Glutamatergic neuron (in vitro differentiated cells): ENCODE measurements at regions not wholly inside any gene's neighbourhood (a gene's known extent, or its start where the extent isn't known, plus 50 kb on each side); places are given as distances from the start of the nearest gene placed in this dataset.

Experiments used
- DNase-seq: peaks from one replicate; pipeline ENCODE4 v3.0.0; 2022
- H3K27ac Mint-ChIP-seq: one replicate; pipeline ENCODE4 v1.8.0; 2020; ENCODE audit warnings: mild to moderate bottlenecking, mixed read lengths, inconsistent platforms; ENCODE audit not compliant: unreplicated experiment
- H3K27me3 Mint-ChIP-seq: one replicate; pipeline ENCODE4 v1.8.0; 2020; ENCODE audit warnings: mild to moderate bottlenecking, moderate library complexity, mixed read lengths, inconsistent platforms; ENCODE audit not compliant: unreplicated experiment
- H3K36me3 Mint-ChIP-seq: one replicate; pipeline ENCODE4 v1.8.0; 2020; ENCODE audit warnings: mild to moderate bottlenecking, mixed read lengths, inconsistent platforms; ENCODE audit not compliant: unreplicated experiment
- H3K4me1 Mint-ChIP-seq: one replicate; pipeline ENCODE4 v1.8.0; 2020; ENCODE audit warnings: mild to moderate bottlenecking, low read depth, mixed read lengths, inconsistent platforms; ENCODE audit not compliant: unreplicated experiment
- H3K4me3 Mint-ChIP-seq: one replicate; pipeline ENCODE4 v1.8.0; 2020; ENCODE audit warnings: mild to moderate bottlenecking, mixed read lengths, inconsistent platforms; ENCODE audit not compliant: unreplicated experiment
- H3K9me3 Mint-ChIP-seq: one replicate; pipeline ENCODE4 v1.8.0; 2020; ENCODE audit warnings: mild to moderate bottlenecking, moderate library complexity, mixed read lengths, inconsistent platforms; ENCODE audit not compliant: unreplicated experiment
- TF ChIP-seq, protein P1 (sequence below): fragments of 200-600 bp; sonication (generic); IDR thresholded peaks from one replicate; pipeline ENCODE4 v1.5.0; 2021; ENCODE audit not compliant: partially characterized antibody, unreplicated experiment

DNA sequence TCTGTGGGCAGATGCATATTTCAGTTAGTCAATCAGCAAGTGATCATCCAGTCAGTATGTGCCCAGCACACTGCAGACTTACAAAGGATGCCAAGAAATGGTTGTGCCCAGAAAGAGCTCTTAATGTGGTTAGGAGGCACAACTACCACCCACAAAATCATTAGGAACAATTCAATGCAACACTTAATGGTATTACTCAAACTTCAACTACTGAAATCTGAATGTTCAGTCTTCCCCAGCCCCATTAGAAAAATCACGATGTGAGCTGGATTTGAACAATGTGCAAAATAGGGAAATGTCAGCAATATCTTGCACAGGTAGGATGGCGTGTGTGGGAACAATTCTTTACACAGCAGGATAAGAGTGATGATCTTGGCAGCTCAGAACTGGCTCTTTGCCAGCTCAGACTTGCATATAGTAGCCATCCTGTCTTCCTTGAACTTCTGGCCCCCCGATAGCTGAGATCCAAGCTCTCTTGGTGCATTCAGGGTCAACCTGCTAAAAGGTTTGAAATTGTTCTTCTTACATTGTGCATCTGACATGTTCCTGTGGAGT is 556.7 kb upstream of the HTR1E start:
- Mint-ChIP-seq H3K4me1 (no peaks in the 10 kb centered on the region), H3K9me3 (no peaks in the 10 kb centered on the region), H3K36me3 (no peaks in the 10 kb centered on the region), H3K27me3 (no peaks in the 10 kb centered on the region), H3K4me3 (no peak overlapping the region), H3K27ac (no peak overlapping the region)
- no peak for DNase-seq
- TF ChIP-seq, protein P1, sequence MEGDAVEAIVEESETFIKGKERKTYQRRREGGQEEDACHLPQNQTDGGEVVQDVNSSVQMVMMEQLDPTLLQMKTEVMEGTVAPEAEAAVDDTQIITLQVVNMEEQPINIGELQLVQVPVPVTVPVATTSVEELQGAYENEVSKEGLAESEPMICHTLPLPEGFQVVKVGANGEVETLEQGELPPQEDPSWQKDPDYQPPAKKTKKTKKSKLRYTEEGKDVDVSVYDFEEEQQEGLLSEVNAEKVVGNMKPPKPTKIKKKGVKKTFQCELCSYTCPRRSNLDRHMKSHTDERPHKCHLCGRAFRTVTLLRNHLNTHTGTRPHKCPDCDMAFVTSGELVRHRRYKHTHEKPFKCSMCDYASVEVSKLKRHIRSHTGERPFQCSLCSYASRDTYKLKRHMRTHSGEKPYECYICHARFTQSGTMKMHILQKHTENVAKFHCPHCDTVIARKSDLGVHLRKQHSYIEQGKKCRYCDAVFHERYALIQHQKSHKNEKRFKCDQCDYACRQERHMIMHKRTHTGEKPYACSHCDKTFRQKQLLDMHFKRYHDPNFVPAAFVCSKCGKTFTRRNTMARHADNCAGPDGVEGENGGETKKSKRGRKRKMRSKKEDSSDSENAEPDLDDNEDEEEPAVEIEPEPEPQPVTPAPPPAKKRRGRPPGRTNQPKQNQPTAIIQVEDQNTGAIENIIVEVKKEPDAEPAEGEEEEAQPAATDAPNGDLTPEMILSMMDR, result no peak

DNA sequence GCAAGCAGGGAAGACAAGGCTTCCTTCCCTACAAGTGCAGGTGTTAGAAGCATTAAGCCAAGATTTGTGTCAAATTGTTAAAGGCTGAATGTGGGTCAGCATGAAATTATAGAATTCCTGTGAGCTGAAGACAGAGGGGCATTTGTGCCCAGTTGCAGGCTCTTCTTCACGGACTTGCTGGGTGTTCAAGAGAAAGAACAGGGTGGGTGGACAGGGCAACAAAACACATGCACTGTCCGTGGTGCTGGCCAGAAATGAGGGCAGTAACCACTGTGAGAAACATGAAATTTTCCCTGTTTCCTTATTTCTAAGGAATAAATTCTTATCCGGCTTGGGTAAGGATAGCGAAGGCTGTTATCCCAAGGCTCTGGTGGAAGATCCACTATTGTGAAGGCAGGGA is 579.5 kb upstream of the HTR1E start:
- Mint-ChIP-seq H3K4me3 (no peak overlapping the region), H3K4me1 (no peaks in the 10 kb centered on the region), H3K36me3 (no peaks in the 10 kb centered on the region), H3K9me3 (peaks cover 2% of the 10 kb centered on the region), H3K27me3 (no peaks in the 10 kb centered on the region), H3K27ac (no peak overlapping the region)
- no peak for DNase-seq
- TF ChIP-seq, protein P1, result no peak

DNA sequence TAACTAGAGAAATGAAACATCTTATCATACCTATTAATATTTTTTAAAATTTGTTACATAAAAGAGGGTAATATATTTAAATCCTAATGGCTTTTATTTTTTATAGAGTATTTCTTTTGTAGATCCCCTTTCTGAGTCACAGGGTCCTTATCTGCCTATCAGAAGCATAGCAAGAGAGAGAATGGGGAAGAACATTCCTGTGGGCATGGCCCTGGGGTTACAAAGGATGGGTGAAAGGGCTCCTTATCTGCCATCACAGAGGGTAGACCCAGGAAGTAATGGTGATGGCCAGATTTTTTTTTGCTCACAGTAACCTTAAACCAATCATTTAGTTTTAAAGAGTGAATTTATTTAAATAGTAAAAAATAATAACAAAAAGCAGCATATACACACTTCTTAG is 582.1 kb upstream of the HTR1E start:
- no peak overlapping the region for H3K4me3 Mint-ChIP-seq
- TF ChIP-seq, protein P1, result no peak
- H3K4me1 Mint-ChIP-seq, result no peaks in the 10 kb centered on the region
- DNase-seq, result no peak
- no peaks in the 10 kb centered on the region for H3K36me3 Mint-ChIP-seq
- H3K9me3 Mint-ChIP-seq, result peaks cover 2% of the 10 kb centered on the region
- no peak overlapping the region for H3K27ac Mint-ChIP-seq
- no peaks in the 10 kb centered on the region for H3K27me3 Mint-ChIP-seq

DNA sequence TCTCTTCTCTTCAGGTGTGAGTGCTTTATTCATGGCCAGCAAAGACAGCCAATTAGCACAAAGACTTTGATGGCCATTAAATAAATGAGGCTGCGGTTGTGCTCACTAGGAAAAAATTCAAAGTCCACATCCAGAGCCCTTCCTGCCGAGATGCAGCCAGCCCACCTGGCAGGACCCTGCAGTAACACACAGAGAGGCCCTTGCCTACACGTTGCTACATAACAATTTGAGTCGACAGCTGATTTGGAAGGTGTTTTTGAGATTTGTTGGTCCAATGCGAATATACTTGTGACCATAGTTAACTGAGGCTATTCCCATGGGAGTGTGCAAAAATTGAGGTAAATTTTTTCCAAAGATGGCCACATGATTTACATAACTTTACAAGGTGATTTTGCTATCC is 605.4 kb upstream of the HTR1E start:
- no peak for DNase-seq
- Mint-ChIP-seq H3K36me3 (no peaks in the 10 kb centered on the region), H3K27me3 (no peaks in the 10 kb centered on the region), H3K4me3 (no peak overlapping the region), H3K27ac (no peak overlapping the region), H3K9me3 (no peaks in the 10 kb centered on the region), H3K4me1 (no peaks in the 10 kb centered on the region)
- TF ChIP-seq, protein P1, result no peak

DNA sequence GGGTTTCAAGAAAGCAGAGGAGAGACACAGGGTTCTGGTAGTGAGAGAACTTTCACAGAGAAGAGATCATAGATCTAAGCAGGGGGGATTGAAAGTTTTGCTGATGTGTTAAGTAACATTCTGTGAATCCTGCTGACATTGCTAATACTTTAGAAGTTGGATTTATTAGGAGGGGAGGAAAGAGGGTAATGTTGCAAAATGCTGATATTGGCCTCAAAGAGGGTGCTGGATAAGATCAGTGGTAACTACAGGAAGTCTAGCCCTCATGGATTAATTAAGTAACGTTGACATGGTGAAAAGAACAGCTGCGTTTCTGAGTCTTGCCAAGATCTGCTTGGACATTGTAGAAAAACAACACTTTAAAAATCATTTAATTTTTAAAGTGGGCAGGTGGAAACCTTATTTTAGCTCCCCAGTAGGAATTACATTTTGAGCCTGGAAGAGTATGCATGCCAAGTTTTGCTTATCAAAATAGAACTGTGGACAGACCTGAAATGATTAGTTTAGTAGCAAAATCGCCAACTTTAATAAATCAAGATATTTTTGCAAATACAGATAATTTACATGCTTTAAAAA is 606.0 kb upstream of the HTR1E start:
- DNase-seq, result no peak
- no peaks in the 10 kb centered on the region for H3K9me3 Mint-ChIP-seq
- no peak overlapping the region for H3K27ac Mint-ChIP-seq
- TF ChIP-seq, protein P1, result no peak
- H3K4me1 Mint-ChIP-seq, result no peaks in the 10 kb centered on the region
- no peaks in the 10 kb centered on the region for H3K27me3 Mint-ChIP-seq
- no peak overlapping the region for H3K4me3 Mint-ChIP-seq
- H3K36me3 Mint-ChIP-seq, result no peaks in the 10 kb centered on the region
